ENCODE measurements at regions not wholly inside any gene's neighbourhood (a gene's known extent, or its start where the extent isn't known, plus 50 kb on each side); places are given as distances from the start of the nearest gene placed in this dataset.

DNA sequence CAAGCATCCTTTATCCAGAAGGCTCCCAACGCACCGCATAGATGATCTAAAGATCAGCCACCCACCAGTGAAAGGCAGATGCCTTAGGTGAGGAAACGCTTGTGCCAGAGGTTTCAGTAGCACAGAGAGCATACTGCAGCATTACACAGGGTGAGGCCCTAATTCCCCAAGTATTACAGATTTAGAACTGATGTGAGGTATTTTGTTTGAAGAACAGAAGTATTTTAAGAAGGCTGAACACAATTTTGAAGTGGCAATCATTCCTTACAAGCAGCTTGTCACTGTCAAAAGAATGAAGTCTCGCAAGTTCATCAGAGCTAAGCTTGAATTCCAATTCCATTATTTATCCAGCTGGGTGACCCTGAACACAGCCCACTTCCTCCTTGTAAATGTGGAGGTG lies 70.0 kb upstream of the FAT3 start:
- Mint-ChIP-seq H3K4me3 (no peak overlapping the region), H3K36me3 (ENCODE audit: low read depth) (peaks cover 5% of the 10 kb centered on the region), H3K27ac (no peak overlapping the region), H3K9me3 (peaks cover 8% of the 10 kb centered on the region), H3K27me3 (ENCODE audit: low read depth) (peaks cover 4% of the 10 kb centered on the region), H3K4me1 (no peaks in the 10 kb centered on the region)
- TF ChIP-seq, protein P1, sequence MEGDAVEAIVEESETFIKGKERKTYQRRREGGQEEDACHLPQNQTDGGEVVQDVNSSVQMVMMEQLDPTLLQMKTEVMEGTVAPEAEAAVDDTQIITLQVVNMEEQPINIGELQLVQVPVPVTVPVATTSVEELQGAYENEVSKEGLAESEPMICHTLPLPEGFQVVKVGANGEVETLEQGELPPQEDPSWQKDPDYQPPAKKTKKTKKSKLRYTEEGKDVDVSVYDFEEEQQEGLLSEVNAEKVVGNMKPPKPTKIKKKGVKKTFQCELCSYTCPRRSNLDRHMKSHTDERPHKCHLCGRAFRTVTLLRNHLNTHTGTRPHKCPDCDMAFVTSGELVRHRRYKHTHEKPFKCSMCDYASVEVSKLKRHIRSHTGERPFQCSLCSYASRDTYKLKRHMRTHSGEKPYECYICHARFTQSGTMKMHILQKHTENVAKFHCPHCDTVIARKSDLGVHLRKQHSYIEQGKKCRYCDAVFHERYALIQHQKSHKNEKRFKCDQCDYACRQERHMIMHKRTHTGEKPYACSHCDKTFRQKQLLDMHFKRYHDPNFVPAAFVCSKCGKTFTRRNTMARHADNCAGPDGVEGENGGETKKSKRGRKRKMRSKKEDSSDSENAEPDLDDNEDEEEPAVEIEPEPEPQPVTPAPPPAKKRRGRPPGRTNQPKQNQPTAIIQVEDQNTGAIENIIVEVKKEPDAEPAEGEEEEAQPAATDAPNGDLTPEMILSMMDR (IDR thresholded peaks at IDR 0.05; ENCODE audit: unreplicated experiment in 3 of 3): no peak

DNA sequence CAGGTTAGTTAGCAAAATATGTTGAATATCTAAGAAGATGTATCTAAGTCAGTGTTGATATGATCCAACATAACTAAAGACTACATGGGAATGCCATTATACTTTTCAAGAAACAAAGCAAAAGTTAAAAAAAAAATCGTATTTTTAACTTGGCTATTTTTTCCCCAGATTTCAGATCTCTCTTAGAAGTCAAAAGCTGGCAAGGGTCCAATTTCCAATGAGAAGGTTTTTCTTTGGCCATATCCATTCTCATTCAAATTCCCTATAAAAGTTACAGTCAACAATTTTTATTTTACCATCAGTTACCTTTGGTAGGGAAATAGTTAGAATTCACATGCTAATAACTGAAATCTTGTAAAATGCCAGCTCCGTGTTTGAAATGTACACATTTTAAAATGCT lies 70.5 kb upstream of the FAT3 start:
- H3K27me3 Mint-ChIP-seq (ENCODE audit: low read depth): peaks cover 4% of the 10 kb centered on the region
- peaks cover 8% of the 10 kb centered on the region for H3K9me3 Mint-ChIP-seq
- TF ChIP-seq, protein P1 (IDR thresholded peaks at IDR 0.05; ENCODE audit: unreplicated experiment in 3 of 3): no peak
- H3K4me1 Mint-ChIP-seq: no peaks in the 10 kb centered on the region
- no peak overlapping the region for H3K4me3 Mint-ChIP-seq
- H3K36me3 Mint-ChIP-seq (ENCODE audit: low read depth): peaks cover 5% of the 10 kb centered on the region
- no peak overlapping the region for H3K27ac Mint-ChIP-seq

DNA sequence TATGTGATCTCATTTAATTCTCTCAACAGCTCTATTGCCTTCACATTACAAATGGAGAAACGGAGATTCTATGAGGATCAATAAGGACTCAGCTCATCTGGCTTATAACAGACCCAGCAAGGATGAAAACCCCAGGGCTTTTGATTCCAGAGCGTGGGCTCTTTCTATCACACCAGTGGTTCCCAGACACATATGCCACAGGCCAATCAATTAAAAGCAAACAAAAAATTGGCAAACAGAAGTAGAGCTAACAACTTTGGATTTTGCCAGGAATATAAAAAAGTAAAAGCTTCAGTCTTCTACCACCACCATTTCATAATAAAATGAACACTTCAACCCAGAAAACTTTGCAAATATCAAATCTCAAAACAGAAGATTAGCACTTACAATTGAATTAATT lies 71.1 kb upstream of the FAT3 start:
- TF ChIP-seq, protein P1 (IDR thresholded peaks at IDR 0.05; ENCODE audit: unreplicated experiment in 3 of 3): no peak
- Mint-ChIP-seq H3K27ac (no peak overlapping the region), H3K27me3 (ENCODE audit: low read depth) (peaks cover 4% of the 10 kb centered on the region), H3K36me3 (ENCODE audit: low read depth) (peaks cover 5% of the 10 kb centered on the region), H3K4me1 (no peaks in the 10 kb centered on the region), H3K4me3 (no peak overlapping the region), H3K9me3 (peaks cover 8% of the 10 kb centered on the region)

DNA sequence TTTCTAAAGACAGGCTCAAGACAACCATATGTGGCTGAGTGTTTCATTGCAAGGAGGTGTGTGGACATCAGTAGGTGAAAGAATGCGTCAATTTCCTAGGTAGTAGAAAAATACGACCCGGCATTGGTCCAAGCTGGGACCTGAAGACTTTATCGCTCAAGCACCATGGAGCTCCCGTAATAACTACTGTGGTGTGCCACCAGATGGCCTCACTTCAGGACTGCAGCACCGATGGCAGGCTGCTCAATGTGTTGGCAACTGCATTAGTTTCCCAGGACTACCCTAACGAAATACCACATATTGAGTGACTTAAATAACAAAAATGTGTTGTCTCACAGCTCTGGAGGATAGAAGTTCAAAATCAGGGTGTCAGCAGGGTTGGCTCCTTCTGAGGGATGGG lies 72.4 kb upstream of the FAT3 start:
- no peaks in the 10 kb centered on the region for H3K4me1 Mint-ChIP-seq
- TF ChIP-seq, protein P1 (IDR thresholded peaks at IDR 0.05; ENCODE audit: unreplicated experiment in 3 of 3): no peak
- H3K36me3 Mint-ChIP-seq (ENCODE audit: low read depth): peaks cover 5% of the 10 kb centered on the region
- H3K4me3 Mint-ChIP-seq: no peak overlapping the region
- no peak overlapping the region for H3K27ac Mint-ChIP-seq
- H3K9me3 Mint-ChIP-seq: peaks cover 8% of the 10 kb centered on the region
- peaks cover 4% of the 10 kb centered on the region for H3K27me3 Mint-ChIP-seq (ENCODE audit: low read depth)

DNA sequence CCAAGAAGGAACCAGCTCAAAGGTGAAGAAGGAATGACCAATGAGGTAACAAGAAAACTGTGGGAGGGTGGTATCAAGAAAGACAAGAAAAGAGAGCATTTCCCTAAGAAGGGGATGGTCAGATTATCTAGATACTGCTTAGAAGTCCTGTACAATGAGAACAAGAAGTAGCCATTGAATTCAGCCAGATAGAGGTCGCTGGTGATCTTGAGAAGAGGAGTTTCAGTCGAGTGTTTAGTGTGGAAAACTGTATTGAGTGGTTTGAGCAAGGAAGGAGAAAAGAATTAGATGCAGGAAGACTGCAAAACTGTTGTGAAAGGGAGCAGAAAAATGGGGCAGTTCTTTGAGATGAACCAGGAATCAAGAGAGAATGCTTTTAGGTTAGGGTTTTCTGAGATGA lies 74.6 kb upstream of the FAT3 start:
- Mint-ChIP-seq H3K4me3 (no peak overlapping the region), H3K9me3 (no peaks in the 10 kb centered on the region), H3K4me1 (no peaks in the 10 kb centered on the region), H3K36me3 (ENCODE audit: low read depth) (no peaks in the 10 kb centered on the region), H3K27me3 (ENCODE audit: low read depth) (no peaks in the 10 kb centered on the region), H3K27ac (no peak overlapping the region)
- TF ChIP-seq, protein P1 (IDR thresholded peaks at IDR 0.05; ENCODE audit: unreplicated experiment in 3 of 3): no peak

DNA sequence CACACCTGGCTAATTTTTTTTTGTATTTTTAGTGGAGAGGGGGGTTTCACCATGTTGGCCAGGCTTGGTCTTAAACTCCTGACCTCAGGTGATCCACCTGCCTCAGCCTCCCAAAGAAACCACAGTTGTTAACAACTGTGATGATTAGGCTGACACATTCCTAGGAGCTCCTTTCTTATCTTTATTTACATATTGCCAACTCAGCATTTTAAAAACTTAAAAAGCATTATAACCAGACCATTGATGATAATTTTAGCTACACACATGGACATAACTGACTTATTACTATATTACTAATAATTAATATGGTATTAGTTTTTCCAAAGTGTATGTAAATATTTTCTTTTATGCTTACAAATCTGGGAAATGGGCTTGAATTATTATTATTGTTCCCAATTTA lies 82.9 kb upstream of the FAT3 start:
- H3K4me1 Mint-ChIP-seq: no peaks in the 10 kb centered on the region
- H3K9me3 Mint-ChIP-seq: no peaks in the 10 kb centered on the region
- H3K4me3 Mint-ChIP-seq: no peak overlapping the region
- H3K36me3 Mint-ChIP-seq (ENCODE audit: low read depth): no peaks in the 10 kb centered on the region
- H3K27ac Mint-ChIP-seq: no peak overlapping the region
- TF ChIP-seq, protein P1 (IDR thresholded peaks at IDR 0.05; ENCODE audit: unreplicated experiment in 3 of 3): no peak
- no peaks in the 10 kb centered on the region for H3K27me3 Mint-ChIP-seq (ENCODE audit: low read depth)

Data from nephron (organoid).